SU-DHL-6 (cell line): ENCODE measurements at regions not wholly inside any gene's neighbourhood (a gene's known extent, or its start where the extent isn't known, plus 50 kb on each side); places are given as distances from the start of the nearest gene placed in this dataset.
"Not testable (repeated sequence)": the region's sequence is repeated elsewhere in the genome, so short reads cannot be mapped to it uniquely, and the experiment has no call there.

Experiments
- H2AFZ ChIP-seq: fragments of 200-600 bp; sonication (generic); 2 replicates; pipeline ENCODE4 v1.6.1; 2014; ENCODE audit warnings: low read depth, mild to moderate bottlenecking, moderate library complexity, mixed read lengths, antibody characterized with exemption, low read length; ENCODE audit not compliant: severe bottlenecking
- H3F3A ChIP-seq: fragments of 200-600 bp; shearing (Covaris generic); 2 replicates; pipeline ENCODE4 v1.6.0; 2016; ENCODE audit warnings: antibody characterized with exemption, mild to moderate bottlenecking; ENCODE audit not compliant: insufficient read depth
- H3K27ac ChIP-seq: fragments of 200-600 bp; sonication (generic); 2 replicates; pipeline ENCODE4 v1.5.1; 2016; ENCODE audit warnings: low read depth, mild to moderate bottlenecking, low read length, moderate library complexity, mixed read lengths
- H3K27me3 ChIP-seq: fragments of 200-600 bp; sonication (generic), shearing (Covaris generic); 2 replicates; pipeline ENCODE4 v1.6.0; 2014; ENCODE audit warnings: mild to moderate bottlenecking, low read length
- H3K36me3 ChIP-seq: fragments of 200-600 bp; sonication (generic); 2 replicates; pipeline ENCODE4 v1.6.1; 2014; ENCODE audit warnings: mild to moderate bottlenecking, low read length, mixed read lengths
- H3K4me2 ChIP-seq: fragments of 300-600, 200-600 bp; shearing (Covaris generic), sonication (generic); 2 replicates; pipeline ENCODE4 v1.6.0; 2014; ENCODE audit warnings: low read length, low read depth, mild to moderate bottlenecking; ENCODE audit not compliant: poor library complexity, severe bottlenecking
- H3K4me3 ChIP-seq: fragments of 200-600 bp; sonication (generic); 2 replicates; pipeline ENCODE4 v1.5.1; 2014; ENCODE audit warnings: antibody characterized with exemption, low read length, mild to moderate bottlenecking, mixed read lengths; ENCODE audit not compliant: insufficient read depth, poor library complexity, severe bottlenecking
- H3K79me2 ChIP-seq: fragments of 200-600 bp; sonication (generic); 2 replicates; pipeline ENCODE4 v1.6.1; 2014; ENCODE audit warnings: mild to moderate bottlenecking, low read length, moderate library complexity; ENCODE audit not compliant: insufficient read depth
- H3K9ac ChIP-seq: fragments of 200-600 bp; sonication (generic); 2 replicates; pipeline ENCODE4 v1.7.0; 2014; ENCODE audit warnings: mild to moderate bottlenecking, low read length
- H3K9me2 ChIP-seq: fragments of 200-600 bp; sonication (generic); replicated peaks from 2 replicates; pipeline ENCODE4 v1.6.1; 2014; ENCODE audit warnings: low read length; ENCODE audit not compliant: insufficient read depth
- H3K9me3 ChIP-seq: fragments of 200-600 bp; sonication (generic); 2 replicates; pipeline ENCODE4 v1.6.1; 2014; ENCODE audit warnings: low read length, mixed read lengths; ENCODE audit not compliant: insufficient read depth
- H4K20me1 ChIP-seq: fragments of 200-600 bp; sonication (generic); 2 replicates; pipeline ENCODE4 v1.6.1; 2014; ENCODE audit warnings: low read depth, mild to moderate bottlenecking, antibody characterized with exemption, low read length, moderate library complexity, mixed read lengths

DNA sequence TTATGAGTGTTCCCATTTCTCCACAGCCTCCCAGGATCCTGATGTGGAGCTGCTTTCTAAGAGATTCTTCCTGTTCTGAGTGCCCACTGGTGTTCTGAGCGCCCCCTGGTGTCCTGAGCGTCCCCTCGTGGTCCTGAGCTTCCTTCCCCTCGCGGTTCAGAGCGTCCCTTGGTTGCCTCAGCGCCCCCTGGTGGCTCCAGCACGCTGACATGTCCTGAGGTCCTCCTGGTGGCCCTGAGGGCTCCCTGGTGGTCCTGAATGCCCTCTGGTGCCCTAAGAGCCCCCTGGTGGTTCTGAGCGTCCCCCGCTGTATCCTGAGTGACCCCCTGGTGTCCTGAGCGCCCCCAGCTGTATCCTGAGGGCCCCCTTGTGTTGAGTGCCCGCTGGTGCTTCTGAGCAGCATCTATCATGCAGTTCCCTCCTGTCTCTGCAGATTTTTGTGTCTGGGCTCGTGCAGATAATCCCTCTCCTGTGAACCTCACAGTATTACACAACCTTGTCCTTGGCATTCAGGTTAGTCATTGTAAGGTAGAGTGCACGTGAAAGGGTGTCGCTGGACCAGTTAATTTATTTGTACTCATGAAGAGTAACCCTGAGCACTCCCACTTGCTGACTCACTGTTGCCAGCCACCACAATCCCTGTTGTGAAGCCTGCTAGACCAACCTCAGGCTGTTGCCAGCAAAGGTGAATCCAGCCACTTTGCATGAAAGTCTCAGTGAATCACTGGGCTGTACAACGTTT is 1214.9 kb downstream of the TMEM121 start:
- H3K9me2 ChIP-seq, H3K4me3 ChIP-seq, H3K27me3 ChIP-seq, H3K4me2 ChIP-seq, H2AFZ ChIP-seq, H3K9me3 ChIP-seq, H3K36me3 ChIP-seq, H3K9ac ChIP-seq, H3K27ac ChIP-seq, H4K20me1 ChIP-seq, H3K79me2 ChIP-seq: not testable (repeated sequence)
- peaks cover 14% of the 10 kb centered on the region; the same call in 1 of the 2 replicates for H3F3A ChIP-seq

DNA sequence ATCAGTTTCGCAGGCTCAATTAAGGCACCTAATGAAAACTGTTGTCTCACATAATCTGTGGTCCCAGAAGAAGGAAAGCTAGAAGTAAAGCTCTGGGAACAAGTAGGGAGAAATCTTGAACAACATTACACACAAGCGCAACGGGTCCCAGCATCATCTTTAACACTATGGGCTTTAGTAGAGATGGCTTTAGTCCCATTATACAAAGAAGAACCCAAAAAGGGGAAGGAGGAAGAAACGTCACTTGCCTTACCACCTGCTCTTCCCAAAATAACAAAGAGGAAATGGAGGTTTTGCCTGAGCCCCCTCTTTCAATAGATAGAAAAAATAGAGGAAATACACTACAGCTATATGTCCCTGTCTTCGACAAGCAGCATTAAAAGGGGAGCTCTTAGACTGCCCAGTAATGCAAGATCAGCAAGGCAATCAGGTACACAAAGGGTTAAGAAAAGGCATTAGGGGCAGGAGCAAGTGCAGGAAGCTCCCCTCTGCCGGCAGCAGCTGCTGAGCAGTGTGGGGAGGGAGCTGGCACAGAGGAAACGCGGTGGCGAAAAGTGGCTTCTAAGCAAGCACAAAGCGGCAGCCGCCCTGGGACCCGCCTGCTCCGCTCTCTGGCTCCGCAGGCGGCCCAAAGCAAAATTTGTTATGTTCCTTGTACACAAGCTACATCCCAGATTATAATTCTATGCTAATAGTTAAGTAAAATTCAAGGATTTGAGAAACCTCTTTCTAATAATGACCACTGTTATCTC is 1218.8 kb downstream of the TMEM121 start:
- H3K4me2 ChIP-seq: peak overlapping the region; percentile 96
- peak overlapping the region; percentile 21 for H2AFZ ChIP-seq
- H4K20me1 ChIP-seq, H3K9me2 ChIP-seq, H3K79me2 ChIP-seq, H3K36me3 ChIP-seq, H3K9me3 ChIP-seq, H3K27me3 ChIP-seq: not testable (repeated sequence)
- H3K9ac ChIP-seq: peak overlapping the region; percentile 47
- H3K27ac ChIP-seq: peak overlapping the region; percentile 86
- peaks cover 14% of the 10 kb centered on the region; the same call in 1 of the 2 replicates for H3F3A ChIP-seq
- peak overlapping the region; percentile 47 for H3K4me3 ChIP-seq

DNA sequence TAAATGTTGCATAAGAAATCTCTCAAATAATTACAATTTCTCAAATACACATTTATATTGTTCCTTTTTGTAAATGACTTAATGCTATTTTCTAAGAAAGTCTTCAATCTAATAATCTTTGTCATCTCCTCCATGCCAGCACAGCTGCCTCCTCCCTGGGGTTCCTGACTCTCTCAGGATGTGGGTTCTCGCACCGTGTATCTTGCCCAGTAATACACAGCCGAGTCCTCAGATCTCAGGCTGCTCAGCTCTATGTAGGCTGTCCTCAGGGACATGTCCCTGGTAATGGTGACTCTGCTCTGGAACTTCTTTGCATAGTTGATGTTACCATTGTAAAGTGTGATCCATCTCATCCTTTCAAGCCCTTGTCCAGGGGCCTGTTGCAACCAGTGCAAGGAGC is 1223.7 kb downstream of the TMEM121 start:
- not testable (repeated sequence) for H3K9me2 ChIP-seq, H3K4me3 ChIP-seq, H3K36me3 ChIP-seq, H3F3A ChIP-seq, H3K9ac ChIP-seq, H3K9me3 ChIP-seq, H4K20me1 ChIP-seq, H2AFZ ChIP-seq, H3K27me3 ChIP-seq, H3K27ac ChIP-seq, H3K4me2 ChIP-seq, H3K79me2 ChIP-seq

DNA sequence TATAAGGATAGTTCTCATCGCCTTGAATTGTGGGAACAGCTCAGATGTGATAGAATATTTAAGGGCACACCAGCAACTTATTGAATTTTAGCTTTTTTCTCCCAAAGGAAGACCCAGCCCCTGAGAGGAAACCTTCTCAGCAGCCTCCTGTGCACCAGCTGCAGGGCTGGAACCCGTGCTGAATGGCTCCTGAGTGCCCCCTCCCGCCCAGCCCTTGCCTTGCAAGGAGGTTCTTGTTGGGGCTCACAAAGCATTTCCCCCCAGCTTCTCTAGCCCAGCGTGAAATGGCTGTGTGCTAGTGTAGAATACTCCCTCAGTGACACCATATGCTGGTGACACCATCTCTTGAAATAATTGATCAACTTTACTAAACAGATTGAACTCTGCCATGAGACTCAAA is 1227.4 kb downstream of the TMEM121 start:
- H3K9me2 ChIP-seq, H3K4me2 ChIP-seq, H3K27ac ChIP-seq, H3K9me3 ChIP-seq, H2AFZ ChIP-seq, H3K9ac ChIP-seq, H3K4me3 ChIP-seq, H4K20me1 ChIP-seq, H3K27me3 ChIP-seq, H3F3A ChIP-seq, H3K79me2 ChIP-seq, H3K36me3 ChIP-seq: not testable (repeated sequence)

DNA sequence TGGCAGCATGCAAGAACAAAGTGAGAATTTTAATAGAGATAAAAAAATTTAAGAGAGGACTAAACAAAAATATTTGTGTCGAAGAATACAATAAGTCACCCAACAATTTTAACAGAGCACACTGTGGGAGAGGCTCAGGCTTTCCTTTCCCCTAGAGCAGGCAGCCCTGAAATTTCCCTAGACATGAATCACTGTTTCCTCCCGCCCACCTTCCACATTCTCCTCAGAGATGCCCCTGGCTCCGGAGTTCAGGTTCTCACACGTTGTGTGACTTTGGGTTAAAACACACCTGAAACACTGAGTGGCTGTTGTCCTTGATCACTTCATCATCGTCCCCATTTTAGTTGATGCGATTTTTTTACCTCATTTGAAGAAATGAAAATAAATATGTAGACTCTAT is 1231.1 kb downstream of the TMEM121 start:
- not testable (repeated sequence) for H3K79me2 ChIP-seq, H3K4me3 ChIP-seq, H3K9me3 ChIP-seq, H2AFZ ChIP-seq, H4K20me1 ChIP-seq, H3K9ac ChIP-seq, H3K27me3 ChIP-seq, H3K36me3 ChIP-seq, H3F3A ChIP-seq, H3K27ac ChIP-seq, H3K4me2 ChIP-seq, H3K9me2 ChIP-seq

DNA sequence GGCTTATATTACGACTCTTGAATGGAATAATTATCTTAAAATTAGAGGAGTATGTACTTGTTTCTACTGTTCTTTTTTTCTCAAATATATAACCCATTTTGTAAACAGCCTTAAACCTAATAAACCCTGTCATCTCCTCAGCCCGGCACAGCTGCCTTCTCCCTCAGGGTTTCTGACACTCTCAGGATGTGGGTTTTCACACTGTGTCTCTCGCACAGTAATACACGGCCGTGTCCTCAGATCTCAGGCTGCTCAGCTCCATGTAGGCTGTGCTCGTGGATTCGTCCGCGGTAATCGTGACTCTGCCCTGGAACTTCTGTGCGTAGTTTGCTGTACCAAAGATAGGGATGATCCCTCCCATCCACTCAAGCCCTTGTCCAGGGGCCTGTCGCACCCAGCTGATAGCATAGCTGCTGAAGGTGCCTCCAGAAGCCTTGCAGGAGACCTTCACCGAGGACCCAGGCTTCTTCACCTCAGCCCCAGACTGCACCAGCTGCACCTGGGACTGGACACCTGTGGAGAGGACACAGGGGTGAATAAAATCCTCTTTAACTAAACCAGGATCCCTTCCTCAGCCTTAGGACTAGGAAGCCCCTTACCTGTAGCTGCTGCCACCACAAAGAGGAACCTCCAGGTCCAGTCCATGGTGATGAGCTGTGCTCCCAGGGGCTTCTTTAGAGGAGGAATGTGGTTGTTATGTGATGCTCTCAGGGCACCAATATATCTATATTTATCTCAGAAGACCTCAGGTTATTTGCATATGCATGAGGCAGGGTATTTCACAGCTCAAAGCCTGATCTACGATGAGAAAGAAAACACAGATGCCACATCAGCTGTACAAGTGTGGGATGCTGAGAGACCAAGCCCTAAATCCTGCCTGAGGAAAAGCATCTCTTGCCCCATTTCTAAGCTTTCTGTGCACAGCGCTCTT is 1235.8 kb downstream of the TMEM121 start:
- H3K36me3 ChIP-seq, H3K27me3 ChIP-seq, H3K9ac ChIP-seq, H3K9me2 ChIP-seq, H3K79me2 ChIP-seq, H3K4me3 ChIP-seq, H4K20me1 ChIP-seq, H3F3A ChIP-seq, H3K9me3 ChIP-seq, H2AFZ ChIP-seq, H3K27ac ChIP-seq, H3K4me2 ChIP-seq: not testable (repeated sequence)
